GM21786 (cell line): ENCODE measurements at regions not wholly inside any gene's neighbourhood (a gene's known extent, or its start where the extent isn't known, plus 50 kb on each side); places are given as distances from the start of the nearest gene placed in this dataset.

Experiments
- ATAC-seq: cut with Tn5 transposase; IDR thresholded peaks from one replicate; pipeline ENCODE4 v1.9.1; 2021; ENCODE audit not compliant: unreplicated experiment

GRCh38 chr18:53756610-53756972 lies 467.9 kb downstream of the MBD2 start:
- ATAC-seq = no peak

- no peak for ATAC-seq
Measured at GRCh38 chr18:53755914-53756609, 468.4 kb downstream of the MBD2 start.

DNA sequence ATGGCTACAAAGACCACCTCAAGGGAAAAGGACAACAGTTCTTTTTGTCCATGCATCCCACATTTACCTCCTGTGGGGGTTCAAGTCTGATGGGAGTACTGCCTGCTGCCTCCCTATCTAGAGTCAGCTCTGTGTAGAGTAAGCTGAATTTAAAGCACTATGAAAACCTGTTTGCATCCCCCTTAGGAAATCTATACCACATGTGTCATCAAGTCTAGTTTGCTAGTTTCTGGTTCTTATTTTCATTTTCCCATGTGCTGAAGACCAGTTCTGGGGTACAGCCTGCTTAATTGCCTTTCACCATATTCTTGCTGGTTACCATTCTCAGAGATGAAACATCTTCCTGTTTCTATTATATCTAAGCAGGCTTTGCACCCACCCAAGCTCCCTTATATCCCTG lies 470.3 kb downstream of the MBD2 start:
- ATAC-seq = no peak

DNA sequence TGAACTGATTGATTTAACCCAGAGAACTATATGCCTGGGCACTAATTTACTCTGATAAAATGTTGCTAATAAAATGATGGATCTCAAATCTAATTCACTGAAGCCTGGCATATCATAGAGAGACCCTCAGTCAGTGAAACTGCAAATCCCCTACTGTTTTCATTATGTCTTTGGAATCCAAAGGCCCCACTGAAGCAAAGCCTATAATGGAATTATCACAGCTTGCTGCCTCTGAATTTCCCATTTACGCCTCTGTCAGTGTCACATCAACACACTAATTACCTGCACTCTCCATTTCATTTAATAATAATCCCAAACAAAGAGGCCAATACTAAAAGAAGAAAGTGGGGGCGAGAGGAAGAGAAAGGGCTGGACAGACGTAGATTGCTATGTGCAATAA lies 470.9 kb downstream of the MBD2 start:
- ATAC-seq = no peak

- no peak for ATAC-seq
Measured at GRCh38 chr18:53752781-53753367, 471.6 kb downstream of the MBD2 start.

GRCh38 chr18:53749766-53750165 lies 474.7 kb downstream of the MBD2 start:
- no peak for ATAC-seq

GRCh38 chr18:53747663-53748160 lies 476.8 kb downstream of the MBD2 start:
- no peak for ATAC-seq

DNA sequence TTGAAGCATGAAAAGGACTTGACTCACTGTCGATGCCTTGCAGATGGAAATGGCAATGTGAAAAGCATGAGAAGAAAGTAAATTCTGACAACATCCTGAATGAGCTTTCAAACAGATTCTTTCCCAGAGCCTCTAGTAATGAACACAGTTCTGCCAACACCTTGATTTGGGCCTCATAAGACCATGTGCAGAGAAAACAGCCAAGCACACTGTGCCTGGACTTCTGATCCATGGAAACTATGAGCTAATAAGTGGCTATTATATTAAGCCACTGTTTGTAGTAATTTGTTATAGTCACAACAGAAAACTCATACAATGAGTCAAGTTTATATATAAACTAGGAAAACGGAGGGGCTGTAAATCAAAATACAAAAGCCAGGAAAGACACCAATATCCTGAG lies 477.3 kb downstream of the MBD2 start:
- no peak for ATAC-seq

DNA sequence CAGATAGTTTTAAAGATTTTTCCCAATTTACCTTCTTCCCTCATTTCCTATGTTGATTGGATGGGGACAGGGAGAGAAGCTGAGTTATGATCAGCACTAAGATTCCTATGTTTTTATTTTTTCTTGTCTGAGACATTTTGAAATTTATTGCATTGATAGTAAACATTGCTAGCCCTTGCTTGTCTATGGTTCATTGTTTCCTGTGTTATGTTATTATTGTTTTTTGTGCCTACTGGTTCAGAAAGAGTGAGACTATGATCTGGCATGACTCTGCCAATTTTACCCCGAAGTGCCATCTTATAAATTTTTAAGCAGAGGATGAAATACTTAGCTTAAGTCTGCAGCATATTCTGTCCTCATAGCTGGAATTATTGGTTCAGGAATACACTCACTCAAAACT lies 478.5 kb downstream of the MBD2 start:
- no peak for ATAC-seq

GRCh38 chr18:53745224-53745967 lies 479.1 kb downstream of the MBD2 start:
- ATAC-seq = no peak

GRCh38 chr18:53739700-53740099 lies 484.8 kb downstream of the MBD2 start:
- ATAC-seq = no peak

- no peak for ATAC-seq
Measured at GRCh38 chr18:53735526-53735925, 488.9 kb downstream of the MBD2 start.

GRCh38 chr18:53715243-53715853 lies 509.1 kb downstream of the MBD2 start:
- no peak for ATAC-seq

- no peak for ATAC-seq
Measured at GRCh38 chr18:53710080-53710479, 514.4 kb downstream of the MBD2 start.

DNA sequence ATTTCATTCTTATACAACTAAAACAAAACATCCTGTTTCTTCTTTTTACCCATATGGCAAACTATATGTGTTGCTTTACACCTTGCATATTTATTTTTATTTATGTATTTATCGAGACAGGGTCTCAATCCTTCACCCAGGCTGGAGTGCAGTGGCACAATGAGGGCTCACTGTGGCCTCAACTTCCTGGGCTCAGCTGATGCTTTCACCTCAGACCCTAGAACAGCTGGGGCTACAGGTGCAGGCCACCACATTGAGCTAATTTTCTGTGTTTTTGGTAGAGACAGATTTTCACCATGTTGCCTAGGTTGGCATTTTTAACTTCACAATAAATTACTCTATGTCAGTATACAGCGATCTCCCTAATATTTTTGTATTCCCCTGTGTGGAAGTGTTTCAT lies 522.0 kb downstream of the MBD2 start:
- no peak for ATAC-seq

DNA sequence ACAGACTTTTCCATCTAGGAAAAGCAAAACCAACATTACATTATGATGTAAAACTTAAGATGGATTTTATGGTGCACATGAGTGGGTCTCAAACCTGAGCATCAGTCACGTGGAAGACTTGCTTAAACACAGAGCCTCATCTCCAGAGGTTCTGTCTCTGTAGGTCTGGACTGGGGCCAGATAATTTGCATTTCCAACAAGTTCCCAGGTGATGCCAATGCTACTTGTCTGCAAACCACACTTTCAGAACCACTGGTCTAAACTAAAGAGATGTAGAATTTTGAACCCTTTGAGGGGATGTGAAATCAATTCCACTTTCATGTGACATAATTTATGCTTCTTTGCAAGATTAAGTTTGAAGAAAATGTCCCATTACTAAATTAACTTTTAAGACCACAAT lies 522.8 kb downstream of the MBD2 start:
- no peak for ATAC-seq

DNA sequence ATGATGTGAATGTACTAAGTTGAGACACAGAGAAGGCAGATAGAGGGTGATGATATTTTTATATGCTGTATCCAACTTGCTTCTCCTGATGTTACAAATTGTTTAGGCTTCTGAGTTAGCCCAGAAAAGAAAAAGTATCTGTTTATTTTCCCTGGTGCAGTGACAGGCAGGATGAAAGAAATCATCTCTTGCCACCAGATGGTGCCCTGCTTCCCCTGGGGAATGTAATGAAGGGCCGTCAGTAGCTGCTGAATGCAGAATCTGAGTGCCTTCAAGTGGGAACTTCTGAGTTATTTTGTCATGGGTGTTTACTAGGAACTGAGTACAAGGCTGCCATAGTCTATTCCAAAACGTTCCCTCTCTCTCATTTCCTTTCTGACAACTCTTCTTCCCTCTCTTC lies 525.6 kb downstream of the MBD2 start:
- no peak for ATAC-seq

- ATAC-seq = no peak
Measured at GRCh38 chr18:53689886-53690285, 534.6 kb downstream of the MBD2 start.

GRCh38 chr18:53686965-53687364 lies 537.5 kb downstream of the MBD2 start:
- ATAC-seq = no peak

DNA sequence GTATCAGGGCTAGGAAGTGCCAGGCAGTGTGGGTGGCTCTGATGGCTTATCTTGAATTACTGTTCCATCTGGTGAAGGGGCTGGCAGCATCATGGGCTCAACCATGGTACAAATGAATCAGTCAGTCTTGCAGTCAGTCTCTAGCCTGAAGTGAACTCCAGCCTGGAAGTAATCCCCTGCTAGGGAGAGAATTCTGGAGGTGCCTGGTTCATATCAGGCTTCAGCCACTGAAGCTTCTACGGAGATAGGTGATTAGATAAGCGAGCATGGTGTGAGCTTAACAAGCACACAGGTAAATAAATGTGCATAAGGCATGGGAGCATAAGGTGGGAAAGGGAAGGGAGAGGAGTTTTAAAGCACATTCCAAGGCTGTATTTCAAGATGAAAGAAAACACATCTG lies 541.7 kb downstream of the MBD2 start:
- no peak for ATAC-seq

DNA sequence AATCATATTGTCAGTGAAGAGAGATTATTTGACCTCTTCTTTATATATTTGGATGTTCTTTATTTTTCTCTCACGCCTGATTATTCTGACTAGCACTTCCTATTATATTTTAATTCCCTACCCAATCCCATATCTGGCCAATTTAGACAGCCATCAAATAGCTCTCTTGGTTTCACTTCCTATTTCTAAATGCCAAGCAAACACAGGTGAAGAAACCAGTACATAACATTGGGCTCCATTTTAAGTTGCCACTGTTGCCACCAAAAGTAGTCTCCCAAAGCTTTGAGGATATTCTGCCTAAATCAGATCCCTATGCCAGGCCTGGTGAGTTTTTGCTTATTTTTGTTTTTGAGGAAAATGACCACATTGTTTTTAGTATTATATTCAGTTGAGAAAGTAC lies 547.0 kb downstream of the MBD2 start:
- ATAC-seq = no peak

- ATAC-seq = no peak
Measured at GRCh38 chr18:53665701-53666100, 558.8 kb downstream of the MBD2 start.
